Prostate gland (tissue), 2 donors: ENCODE measurements at regions not wholly inside any gene's neighbourhood (a gene's known extent, or its start where the extent isn't known, plus 50 kb on each side); places are given as distances from the start of the nearest gene placed in this dataset.

Source experiments
- CTCF ChIP-seq, 4 experiments: fragments of 200-600 bp in 2 of 4; fragments of 450-650 bp in 2 of 4; sonication (generic) in 2 of 4; IDR thresholded peaks; 1 replicate in 3 of 4; 2 replicates in 1 of 4; pipeline ENCODE4 v1.5.1; 2016 to 2019; ENCODE audit warnings: antibody characterized with exemption in 4 of 4, mild to moderate bottlenecking in 2 of 4, moderate library complexity in 2 of 4
- POLR2A ChIP-seq: fragments of 450-650 bp; IDR thresholded peaks from one replicate; pipeline ENCODE4 v1.6.1; 2016; ENCODE audit warnings: antibody characterized with exemption, mild to moderate bottlenecking
- POLR2AphosphoS5 ChIP-seq: sonication (generic); formaldehyde crosslinking; IDR thresholded peaks from one replicate; pipeline ENCODE4 v1.6.1; 2017; ENCODE audit warnings: antibody characterized with exemption

DNA sequence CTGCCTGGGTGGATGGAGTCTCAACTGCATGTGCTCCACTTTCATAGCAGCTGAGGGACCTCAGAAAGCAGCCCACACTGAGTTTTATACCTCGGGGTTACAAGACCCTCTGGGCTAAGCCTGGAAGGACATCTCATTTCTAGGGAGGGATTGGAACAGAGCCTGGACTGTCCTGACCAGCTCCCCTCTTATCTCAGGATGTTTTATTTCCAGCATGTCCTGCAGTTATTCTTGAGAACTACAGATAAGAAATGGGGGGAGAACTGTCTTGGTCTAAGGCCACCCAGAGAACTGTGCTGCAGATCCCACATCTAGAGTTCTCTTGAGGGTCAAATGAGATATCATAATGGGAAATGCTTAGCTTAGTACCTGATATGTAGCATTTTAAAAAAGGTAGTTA lies 97.3 kb upstream of the CHD6 start:
- TF ChIP-seq CTCF (IDR thresholded peaks at IDR 0.05), result no peak
- TF ChIP-seq POLR2A, result no peak
- TF ChIP-seq POLR2AphosphoS5, result no peak
